GM13976 (cell line): ENCODE measurements at regions not wholly inside any gene's neighbourhood (a gene's known extent, or its start where the extent isn't known, plus 50 kb on each side); places are given as distances from the start of the nearest gene placed in this dataset.
"Not testable (repeated sequence)": the region's sequence is repeated elsewhere in the genome, so short reads cannot be mapped to it uniquely, and the experiment has no call there.

Experiments used
- DNase-seq: peaks from one replicate; pipeline ENCODE4 v3.0.0; 2012; ENCODE audit warnings: low spot score
- CTCF ChIP-seq: IDR thresholded peaks from 2 replicates; pipeline ENCODE4 v1.5.1; 2012; ENCODE audit warnings: borderline replicate concordance, mild to moderate bottlenecking; ENCODE audit not compliant: insufficient read depth; ENCODE audit errors: extremely low read depth, missing control alignments, control extremely low read depth
- in situ Hi-C: fragments of 300-500 bp; cut with MboI; formaldehyde crosslinking; loops from one replicate; pipeline ENCODE4 v1.12.0; 2022; ENCODE audit warnings: low sequenced_read_pairs, mixed read lengths, inconsistent platforms; ENCODE audit not compliant: unreplicated experiment

- no peak for TF ChIP-seq CTCF
- in situ Hi-C loops, result no loop called here
- DNase-seq, result no peak
Observed at GRCh38 chrX:93420525-93421082, 252.8 kb downstream of the NAP1L3 start.

GRCh38 chrX:93420090-93420489 is 253.3 kb downstream of the NAP1L3 start:
- in situ Hi-C loops, result no loop called here
- DNase-seq, result no peak
- TF ChIP-seq CTCF, result no peak

GRCh38 chrX:93419642-93420041 is 253.7 kb downstream of the NAP1L3 start:
- in situ Hi-C loops, result no loop called here
- DNase-seq, result no peak
- no peak for TF ChIP-seq CTCF

GRCh38 chrX:93404121-93404520 is 269.3 kb downstream of the NAP1L3 start:
- DNase-seq, result no peak
- TF ChIP-seq CTCF, result no peak
- in situ Hi-C loops, result no loop called here

- no peak for DNase-seq
- TF ChIP-seq CTCF, result no peak
- in situ Hi-C loops, result no loop called here
Observed at GRCh38 chrX:93354651-93355050, 318.7 kb downstream of the NAP1L3 start.

- no peak for DNase-seq
- in situ Hi-C loops, result no loop called here
- TF ChIP-seq CTCF, result no peak
Observed at GRCh38 chrX:93346309-93346708, 327.1 kb downstream of the NAP1L3 start.

- in situ Hi-C loops, DNase-seq: not testable (repeated sequence)
Observed at GRCh38 chrX:93344287-93344686, 329.1 kb downstream of the NAP1L3 start.
